ENCODE measurements at regions not wholly inside any gene's neighbourhood (a gene's known extent, or its start where the extent isn't known, plus 50 kb on each side); places are given as distances from the start of the nearest gene placed in this dataset.

- no peak for DNase-seq (ENCODE audit: low read depth)
- no peaks in the 10 kb centered on the region for H3K36me3 ChIP-seq (ENCODE audit: control insufficient read depth, insufficient read depth, low read length)
- no peaks in the 10 kb centered on the region for H3K27me3 ChIP-seq (ENCODE audit: control insufficient read depth, insufficient read depth, low read length)
- ChIA-PET POLR2A (no interaction called here), CTCF (no interaction called here)
- no peak overlapping the region for H3K4me3 ChIP-seq (ENCODE audit: low read depth, low read length)
- no peak for TF ChIP-seq CTCF (IDR thresholded peaks at IDR 0.05; ENCODE audit: insufficient read depth, low read depth, low read length)
Observed at GRCh38 chrX:147788641-147789350, 122.9 kb upstream of the FMR1 start.

- POLR2A ChIA-PET, result no interaction called here
- no peak for DNase-seq (ENCODE audit: low read depth)
- CTCF ChIA-PET, result no interaction called here
- Histone ChIP-seq H3K36me3 (ENCODE audit: control insufficient read depth, insufficient read depth, low read length) (no peaks in the 10 kb centered on the region), H3K4me3 (ENCODE audit: low read depth, low read length) (no peak overlapping the region), H3K27me3 (ENCODE audit: control insufficient read depth, insufficient read depth, low read length) (no peaks in the 10 kb centered on the region)
- TF ChIP-seq CTCF (IDR thresholded peaks at IDR 0.05; ENCODE audit: insufficient read depth, low read depth, low read length), result no peak
Observed at GRCh38 chrX:147800663-147801062, 111.1 kb upstream of the FMR1 start.

DNA sequence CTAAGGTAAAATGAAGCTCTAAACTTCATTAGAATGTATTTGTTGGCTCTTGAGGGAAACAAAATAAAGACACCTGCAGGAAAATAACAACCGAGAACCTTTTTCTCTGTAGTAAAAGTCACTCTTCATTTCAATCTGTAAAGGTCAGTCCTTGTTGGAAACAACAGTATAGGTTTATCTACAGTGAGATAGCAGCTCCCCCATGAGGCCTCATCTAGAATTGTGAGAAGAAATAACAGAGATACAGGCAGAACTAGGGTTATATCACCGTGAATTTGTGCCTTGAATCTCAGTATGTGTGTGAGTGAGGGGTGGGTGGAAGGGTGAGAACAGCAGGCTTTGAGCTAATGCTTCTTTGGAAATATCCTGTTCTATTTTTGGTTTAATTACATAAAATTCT, 107.8 kb upstream of the FMR1 start:
- H3K4me3 ChIP-seq (ENCODE audit: low read depth, low read length), result no peak overlapping the region
- ChIA-PET CTCF (no interaction called here), POLR2A (no interaction called here)
- no peaks in the 10 kb centered on the region for H3K36me3 ChIP-seq (ENCODE audit: control insufficient read depth, insufficient read depth, low read length)
- TF ChIP-seq CTCF (IDR thresholded peaks at IDR 0.05; ENCODE audit: insufficient read depth, low read depth, low read length), result no peak
- no peak for DNase-seq (ENCODE audit: low read depth)
- H3K27me3 ChIP-seq (ENCODE audit: control insufficient read depth, insufficient read depth, low read length), result no peaks in the 10 kb centered on the region

GRCh38 chrX:147811803-147812202, 99.9 kb upstream of the FMR1 start:
- DNase-seq (ENCODE audit: low read depth), result no peak
- CTCF ChIA-PET, result no interaction called here
- POLR2A ChIA-PET, result no interaction called here
- no peaks in the 10 kb centered on the region for H3K36me3 ChIP-seq (ENCODE audit: control insufficient read depth, insufficient read depth, low read length)
- H3K4me3 ChIP-seq (ENCODE audit: low read depth, low read length), result no peak overlapping the region
- no peaks in the 10 kb centered on the region for H3K27me3 ChIP-seq (ENCODE audit: control insufficient read depth, insufficient read depth, low read length)
- TF ChIP-seq CTCF (IDR thresholded peaks at IDR 0.05; ENCODE audit: insufficient read depth, low read depth, low read length), result no peak

DNA sequence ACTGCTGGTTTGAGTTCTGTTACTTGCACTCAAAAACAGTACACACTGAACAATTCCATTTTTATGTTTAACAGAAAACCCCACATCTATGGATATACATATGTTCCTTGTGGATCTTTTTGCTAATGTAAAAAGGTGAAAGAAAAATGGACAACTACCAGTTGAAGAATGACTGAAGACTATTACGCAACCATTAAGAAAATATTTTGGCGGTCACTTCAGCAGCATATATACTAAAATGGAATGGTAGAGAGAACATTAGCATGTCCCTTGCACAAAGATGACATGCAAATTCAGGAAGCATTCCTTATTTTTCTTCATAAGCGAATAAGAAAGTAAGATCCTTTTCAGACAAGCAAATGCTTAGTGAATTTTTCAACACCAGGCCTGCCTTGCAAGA, 84.6 kb upstream of the FMR1 start:
- CTCF ChIA-PET, result no interaction called here
- POLR2A ChIA-PET, result no interaction called here

More for the DNA sequence above, 84.6 kb upstream of the FMR1 start:
- Histone ChIP-seq H3K4me3 (ENCODE audit: low read depth, low read length) (no peak overlapping the region), H3K27me3 (ENCODE audit: control insufficient read depth, insufficient read depth, low read length) (no peaks in the 10 kb centered on the region), H3K36me3 (ENCODE audit: control insufficient read depth, insufficient read depth, low read length) (no peaks in the 10 kb centered on the region)
- TF ChIP-seq CTCF (IDR thresholded peaks at IDR 0.05; ENCODE audit: insufficient read depth, low read depth, low read length), result no peak
- no peak for DNase-seq (ENCODE audit: low read depth)

All from BJ (cell line).